BE2C (cell line): ENCODE measurements at regions not wholly inside any gene's neighbourhood (a gene's known extent, or its start where the extent isn't known, plus 50 kb on each side); places are given as distances from the start of the nearest gene placed in this dataset.

Experiments
- DNase-seq: peaks from one replicate; pipeline ENCODE4 v3.0.0-alpha.2; 2020
- H3K27me3 ChIP-seq: fragments of 250-450 bp; sonication (Bioruptor Pico); 2 replicates; pipeline ENCODE4 v1.5.1; 2020; ENCODE audit warnings: mild to moderate bottlenecking
- H3K36me3 ChIP-seq: fragments of 250-450 bp; sonication (Bioruptor Pico); 2 replicates; pipeline ENCODE4 v1.5.1; 2020; ENCODE audit warnings: mild to moderate bottlenecking
- H3K4me1 ChIP-seq: fragments of 250-450 bp; sonication (Bioruptor Pico); 2 replicates; pipeline ENCODE4 v1.5.1; 2020
- H3K4me3 ChIP-seq: 2 replicates; pipeline ENCODE4 v1.5.1; 2011; ENCODE audit warnings: low read depth, low read length
- H3K9me3 ChIP-seq: fragments of 250-450 bp; sonication (Bioruptor Pico); 2 replicates; pipeline ENCODE4 v1.5.1; 2020
- CTCF ChIP-seq: IDR thresholded peaks from 2 replicates; pipeline ENCODE4 v1.5.1; 2012; ENCODE audit warnings: mild to moderate bottlenecking, low read depth, low read length

GRCh38 chr6:92159046-92159445 is 1260.3 kb downstream of the EPHA7 start:
- no peaks in the 10 kb centered on the region for H3K9me3 ChIP-seq
- DNase-seq: no peak
- H3K4me1 ChIP-seq: no peaks in the 10 kb centered on the region
- peak; percentile 17 for TF ChIP-seq CTCF
- no peaks in the 10 kb centered on the region for H3K36me3 ChIP-seq
- H3K27me3 ChIP-seq: no peaks in the 10 kb centered on the region
- no peak overlapping the region for H3K4me3 ChIP-seq

GRCh38 chr6:92150553-92150952 is 1268.8 kb downstream of the EPHA7 start:
- no peak for DNase-seq
- no peaks in the 10 kb centered on the region for H3K4me1 ChIP-seq
- H3K27me3 ChIP-seq: no peaks in the 10 kb centered on the region
- H3K4me3 ChIP-seq: no peak overlapping the region
- H3K36me3 ChIP-seq: no peaks in the 10 kb centered on the region
- H3K9me3 ChIP-seq: no peaks in the 10 kb centered on the region
- TF ChIP-seq CTCF: no peak

GRCh38 chr6:92147246-92147645 is 1272.1 kb downstream of the EPHA7 start:
- no peaks in the 10 kb centered on the region for H3K4me1 ChIP-seq
- TF ChIP-seq CTCF: no peak
- no peak overlapping the region for H3K4me3 ChIP-seq
- H3K9me3 ChIP-seq: no peaks in the 10 kb centered on the region
- H3K36me3 ChIP-seq: no peaks in the 10 kb centered on the region
- H3K27me3 ChIP-seq: no peaks in the 10 kb centered on the region
- no peak for DNase-seq

GRCh38 chr6:92139601-92140000 is 1279.8 kb downstream of the EPHA7 start:
- DNase-seq: no peak
- Histone ChIP-seq H3K4me1 (no peaks in the 10 kb centered on the region), H3K9me3 (no peaks in the 10 kb centered on the region), H3K27me3 (no peaks in the 10 kb centered on the region), H3K36me3 (no peaks in the 10 kb centered on the region), H3K4me3 (no peak overlapping the region)
- no peak for TF ChIP-seq CTCF

GRCh38 chr6:92132957-92133356 is 1286.4 kb downstream of the EPHA7 start:
- Histone ChIP-seq H3K27me3 (no peaks in the 10 kb centered on the region), H3K4me3 (no peak overlapping the region), H3K4me1 (no peaks in the 10 kb centered on the region), H3K36me3 (no peaks in the 10 kb centered on the region), H3K9me3 (no peaks in the 10 kb centered on the region)
- no peak for DNase-seq
- TF ChIP-seq CTCF: no peak

- Histone ChIP-seq H3K4me3 (no peak overlapping the region), H3K27me3 (no peaks in the 10 kb centered on the region), H3K36me3 (no peaks in the 10 kb centered on the region), H3K9me3 (no peaks in the 10 kb centered on the region), H3K4me1 (no peaks in the 10 kb centered on the region)
- TF ChIP-seq CTCF: no peak
- no peak for DNase-seq
Observed at GRCh38 chr6:92132457-92132856, 1286.9 kb downstream of the EPHA7 start.
